ENCODE measurements at regions not wholly inside any gene's neighbourhood (a gene's known extent, or its start where the extent isn't known, plus 50 kb on each side); places are given as distances from the start of the nearest gene placed in this dataset.
A peak's percentile ranks its signal among the peaks of the same experiment; 100 is the strongest.

GRCh38 chr6:40715570-40716403, 128.6 kb upstream of the LRFN2 start (continued):
- TF ChIP-seq ZC3H11A (IDR thresholded peaks at IDR 0.05; ENCODE audit: low read depth, low read length) = no peak
- peak; percentile 82 for TF ChIP-seq BCOR (IDR thresholded peaks at IDR 0.05)
- TF ChIP-seq PBX2 (CRISPR knock-in tag; IDR thresholded peaks at IDR 0.05; ENCODE audit: low read depth) = no peak
- peak; percentile 88 for TF ChIP-seq PBX2 (tag; conservative IDR thresholded peaks at IDR 0.05; ENCODE audit: low read depth)
- TF ChIP-seq ZNF407 (IDR thresholded peaks at IDR 0.05; ENCODE audit: low read depth) = no peak
- TF ChIP-seq HOMEZ (CRISPR knock-in tag; IDR thresholded peaks at IDR 0.05) = no peak
- peak; percentile 73 for TF ChIP-seq ATF4 (CRISPR knock-in tag; IDR thresholded peaks at IDR 0.05)
- 0 out of 2 replicates have a peak, but pooled peaks have one; percentile 24 for TF ChIP-seq BCL6 (CRISPR knock-in tag; IDR thresholded peaks at IDR 0.05)
- 0 out of 2 replicates have a peak, but pooled peaks have one; percentile 42 for TF ChIP-seq ZEB2 (IDR thresholded peaks at IDR 0.05)
- TF ChIP-seq HBP1 (CRISPR knock-in tag; IDR thresholded peaks at IDR 0.05) = 0 out of 2 replicates have a peak, but pooled peaks have one; percentile 61
- TF ChIP-seq GATAD2B (IDR thresholded peaks at IDR 0.05; ENCODE audit: borderline replicate concordance) = peak; percentile 72
- TF ChIP-seq NCOR1 (IDR thresholded peaks at IDR 0.05) = peak; percentile 96
- no peak for TF ChIP-seq ZZZ3 (IDR thresholded peaks at IDR 0.05)
